Skin epidermis (tissue), 12 donors: ENCODE measurements at regions not wholly inside any gene's neighbourhood (a gene's known extent, or its start where the extent isn't known, plus 50 kb on each side); places are given as distances from the start of the nearest gene placed in this dataset.
"Not testable (repeated sequence)": the region's sequence is repeated elsewhere in the genome, so short reads cannot be mapped to it uniquely, and the experiment has no call there.

Experiments used
- H3K27ac ChIP-seq, 21 experiments: fragments of 200-600 bp; sonication (generic) in 11 of 21; one replicate each; pipeline ENCODE4 v1.5.0; 2020; ENCODE audit warnings: mild to moderate bottlenecking in 3 of 21, inconsistent platforms in 2 of 21, moderate library complexity in 2 of 21
- H3K4me3 ChIP-seq, 7 experiments: fragments of 200-600 bp; sonication (generic) in 2 of 7; one replicate each; pipeline ENCODE4 v1.5.0; 2020; ENCODE audit warnings: inconsistent platforms in 2 of 7, mild to moderate bottlenecking in 2 of 7, moderate library complexity in 1 of 7

GRCh38 chr3:29152379-29152778, 128.5 kb upstream of the RBMS3 start:
- Histone ChIP-seq H3K27ac (no peak overlapping the region), H3K4me3 (no peak overlapping the region)

- H3K27ac ChIP-seq, result no peak overlapping the region
- no peak overlapping the region for H3K4me3 ChIP-seq
Observed at GRCh38 chr3:29153811-29154210, 127.1 kb upstream of the RBMS3 start.

GRCh38 chr3:29156086-29156715, 124.7 kb upstream of the RBMS3 start:
- H3K27ac ChIP-seq, result no peak overlapping the region
- no peak overlapping the region for H3K4me3 ChIP-seq

- Histone ChIP-seq H3K4me3 (no peak overlapping the region), H3K27ac (no peak overlapping the region)
Observed at GRCh38 chr3:29164825-29165224, 116.0 kb upstream of the RBMS3 start.

- H3K27ac ChIP-seq, result no peak overlapping the region
- no peak overlapping the region for H3K4me3 ChIP-seq
Observed at GRCh38 chr3:29167180-29167579, 113.7 kb upstream of the RBMS3 start.

GRCh38 chr3:29168081-29168480, 112.8 kb upstream of the RBMS3 start:
- Histone ChIP-seq H3K27ac (no peak overlapping the region), H3K4me3 (no peak overlapping the region)

GRCh38 chr3:29168696-29169095, 112.2 kb upstream of the RBMS3 start:
- Histone ChIP-seq H3K27ac (no peak overlapping the region), H3K4me3 (no peak overlapping the region)

- no peak overlapping the region for H3K4me3 ChIP-seq
- H3K27ac ChIP-seq, result no peak overlapping the region
Observed at GRCh38 chr3:29169451-29169850, 111.4 kb upstream of the RBMS3 start.

GRCh38 chr3:29171043-29171990, 109.6 kb upstream of the RBMS3 start:
- no peak overlapping the region for H3K4me3 ChIP-seq

GRCh38 chr3:29176501-29176900, 104.4 kb upstream of the RBMS3 start:
- no peak overlapping the region for H3K4me3 ChIP-seq
- no peak overlapping the region for H3K27ac ChIP-seq

More at GRCh38 chr3:29171043-29171990, 109.6 kb upstream of the RBMS3 start:
- peak overlapping the region in 3 of 21 experiments; percentile 27 to 52 (median 38) for H3K27ac ChIP-seq

- Histone ChIP-seq H3K27ac (no peak overlapping the region), H3K4me3 (no peak overlapping the region)
Observed at GRCh38 chr3:29178809-29179793, 101.8 kb upstream of the RBMS3 start.

GRCh38 chr3:29181149-29181780, 99.6 kb upstream of the RBMS3 start:
- Histone ChIP-seq H3K27ac (no peak overlapping the region), H3K4me3 (no peak overlapping the region)

GRCh38 chr3:29181872-29182271, 99.0 kb upstream of the RBMS3 start:
- Histone ChIP-seq H3K4me3 (no peak overlapping the region), H3K27ac (no peak overlapping the region)

GRCh38 chr3:29182828-29183227, 98.0 kb upstream of the RBMS3 start:
- H3K27ac ChIP-seq, H3K4me3 ChIP-seq: not testable (repeated sequence)

GRCh38 chr3:29183346-29184087, 97.4 kb upstream of the RBMS3 start:
- Histone ChIP-seq H3K27ac (no peak overlapping the region), H3K4me3 (no peak overlapping the region)

- H3K27ac ChIP-seq, result no peak overlapping the region
- no peak overlapping the region for H3K4me3 ChIP-seq
Observed at GRCh38 chr3:29185706-29186105, 95.2 kb upstream of the RBMS3 start.

- no peak overlapping the region for H3K27ac ChIP-seq
- no peak overlapping the region for H3K4me3 ChIP-seq
Observed at GRCh38 chr3:29186131-29186599, 94.7 kb upstream of the RBMS3 start.

GRCh38 chr3:29186982-29187725, 93.7 kb upstream of the RBMS3 start:
- Histone ChIP-seq H3K27ac (no peak overlapping the region), H3K4me3 (no peak overlapping the region)
